ENCODE measurements at regions not wholly inside any gene's neighbourhood (a gene's known extent, or its start where the extent isn't known, plus 50 kb on each side); places are given as distances from the start of the nearest gene placed in this dataset.

DNA sequence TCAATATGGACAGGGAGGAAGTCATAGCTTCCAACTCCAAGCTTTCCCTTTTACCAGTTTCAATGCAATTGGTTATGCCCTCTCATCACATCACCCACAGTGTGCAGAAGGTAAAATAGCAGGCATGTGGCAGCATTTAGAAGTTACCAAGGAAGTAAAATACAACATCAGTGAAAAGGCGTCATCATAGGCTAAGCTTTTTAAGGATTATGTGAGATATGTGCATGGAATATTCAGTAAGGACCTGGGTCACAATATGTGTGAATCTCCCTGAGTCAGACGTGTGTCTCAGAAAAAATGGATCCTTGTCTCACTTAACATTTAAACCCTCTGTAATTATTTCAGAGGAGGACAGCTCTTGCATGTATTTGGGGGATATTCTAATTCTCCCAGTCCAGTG is 522.8 kb upstream of the POM121L12 start:
- DNase-seq (ENCODE audit: insufficient read length, low spot score), result no peak
- FAIRE-seq, result no peak
- TF ChIP-seq, protein P1, sequence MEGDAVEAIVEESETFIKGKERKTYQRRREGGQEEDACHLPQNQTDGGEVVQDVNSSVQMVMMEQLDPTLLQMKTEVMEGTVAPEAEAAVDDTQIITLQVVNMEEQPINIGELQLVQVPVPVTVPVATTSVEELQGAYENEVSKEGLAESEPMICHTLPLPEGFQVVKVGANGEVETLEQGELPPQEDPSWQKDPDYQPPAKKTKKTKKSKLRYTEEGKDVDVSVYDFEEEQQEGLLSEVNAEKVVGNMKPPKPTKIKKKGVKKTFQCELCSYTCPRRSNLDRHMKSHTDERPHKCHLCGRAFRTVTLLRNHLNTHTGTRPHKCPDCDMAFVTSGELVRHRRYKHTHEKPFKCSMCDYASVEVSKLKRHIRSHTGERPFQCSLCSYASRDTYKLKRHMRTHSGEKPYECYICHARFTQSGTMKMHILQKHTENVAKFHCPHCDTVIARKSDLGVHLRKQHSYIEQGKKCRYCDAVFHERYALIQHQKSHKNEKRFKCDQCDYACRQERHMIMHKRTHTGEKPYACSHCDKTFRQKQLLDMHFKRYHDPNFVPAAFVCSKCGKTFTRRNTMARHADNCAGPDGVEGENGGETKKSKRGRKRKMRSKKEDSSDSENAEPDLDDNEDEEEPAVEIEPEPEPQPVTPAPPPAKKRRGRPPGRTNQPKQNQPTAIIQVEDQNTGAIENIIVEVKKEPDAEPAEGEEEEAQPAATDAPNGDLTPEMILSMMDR (IDR thresholded peaks at IDR 0.05; ENCODE audit: insufficient read depth, missing control alignments), result no peak

DNA sequence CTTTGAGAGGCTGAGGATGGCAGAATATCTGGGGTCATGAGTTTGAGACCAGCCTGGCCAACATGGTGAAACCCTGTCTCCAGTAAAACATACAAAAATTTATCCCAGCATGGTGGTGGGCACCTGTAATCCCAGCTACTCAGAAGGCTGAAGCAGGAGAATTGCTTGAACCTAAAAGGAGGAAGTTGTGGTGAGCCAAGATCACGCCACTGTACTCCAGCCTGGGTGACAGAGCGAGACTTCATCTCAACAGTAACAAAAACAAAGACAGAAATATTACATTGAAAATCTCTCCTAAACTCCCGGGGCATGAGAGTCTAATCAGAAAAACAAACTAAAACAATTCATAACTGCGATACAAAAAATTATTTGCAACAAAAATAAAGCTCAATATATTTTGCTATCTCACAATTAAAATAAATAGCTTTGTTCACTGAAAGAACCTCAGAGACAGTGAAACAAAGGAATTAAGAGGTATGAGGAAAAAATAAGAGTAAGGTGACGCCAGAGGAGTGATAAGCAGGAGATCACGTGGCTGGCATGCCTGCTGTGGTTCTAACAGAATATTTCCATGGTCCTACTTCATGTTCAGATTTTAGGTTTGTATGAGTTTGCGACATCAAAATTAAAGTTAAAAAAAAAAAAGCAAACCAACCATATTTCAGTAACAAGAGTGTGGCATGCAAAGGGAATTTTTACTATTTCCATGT is 527.7 kb upstream of the POM121L12 start:
- FAIRE-seq, result no peak
- DNase-seq (ENCODE audit: insufficient read length, low spot score), result no peak
- TF ChIP-seq, protein P1 (IDR thresholded peaks at IDR 0.05; ENCODE audit: insufficient read depth, missing control alignments), result no peak

DNA sequence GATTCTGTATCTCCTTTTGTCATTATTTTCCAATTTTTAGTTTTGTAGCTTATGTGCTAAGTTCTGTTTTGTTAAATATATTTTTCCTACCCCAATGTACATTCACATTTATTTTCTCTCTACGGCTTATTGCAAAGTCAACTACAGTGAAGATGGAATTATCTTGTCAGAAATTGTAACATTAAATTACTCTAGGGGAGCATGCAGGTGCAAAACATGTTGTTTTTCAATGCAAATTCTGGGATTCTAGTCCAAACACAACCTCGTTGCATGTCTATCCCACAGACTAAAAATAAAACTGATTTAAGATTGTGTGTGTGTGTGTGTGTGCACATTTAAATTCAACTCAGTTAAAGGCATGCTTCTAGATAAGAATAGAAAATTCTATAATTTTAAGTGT is 529.1 kb upstream of the POM121L12 start:
- FAIRE-seq (no peak), DNase-seq (ENCODE audit: insufficient read length, low spot score) (no peak)
- TF ChIP-seq, protein P1 (IDR thresholded peaks at IDR 0.05; ENCODE audit: insufficient read depth, missing control alignments), result no peak

DNA sequence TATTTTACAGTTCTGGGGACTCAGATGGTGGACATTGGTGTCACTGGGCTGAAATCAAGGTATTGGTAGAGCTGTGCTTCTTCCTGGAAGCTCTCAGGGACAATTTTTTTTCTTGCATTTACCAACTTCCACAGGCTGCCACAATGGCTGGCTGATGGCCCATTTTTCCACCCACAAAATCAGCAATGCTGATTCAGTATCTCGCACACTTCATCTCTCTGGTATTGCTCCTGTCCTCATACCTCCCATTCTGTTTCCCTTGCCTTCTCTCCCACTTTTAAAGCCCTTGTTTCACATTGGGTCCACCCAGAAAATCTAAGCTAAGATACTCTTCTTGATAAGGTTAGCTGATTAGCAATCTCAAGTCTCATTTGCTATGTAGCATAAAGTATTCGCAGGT is 530.9 kb upstream of the POM121L12 start:
- FAIRE-seq (no peak), DNase-seq (ENCODE audit: insufficient read length, low spot score) (no peak)
- TF ChIP-seq, protein P1 (IDR thresholded peaks at IDR 0.05; ENCODE audit: insufficient read depth, missing control alignments), result no peak

DNA sequence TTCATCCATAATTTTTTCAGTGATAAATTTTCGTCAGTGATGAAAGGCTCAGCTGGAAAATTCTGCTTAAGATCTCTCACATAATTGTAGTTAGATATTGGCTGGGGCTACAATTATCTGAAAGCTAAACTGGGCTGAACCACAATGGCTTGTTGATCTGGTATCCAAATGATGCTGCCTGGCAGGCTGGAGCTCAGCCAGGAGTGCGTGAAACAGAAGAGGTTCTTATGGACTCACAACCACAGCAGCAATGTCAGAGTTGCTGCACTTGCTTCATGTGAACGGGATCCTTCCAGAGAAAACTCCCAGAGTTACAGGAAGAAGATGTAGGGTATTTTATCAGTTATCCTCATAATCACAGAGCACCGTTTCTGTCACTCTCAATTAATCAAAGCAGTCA is 533.2 kb upstream of the POM121L12 start:
- FAIRE-seq (no peak), DNase-seq (ENCODE audit: insufficient read length, low spot score) (no peak)
- TF ChIP-seq, protein P1 (IDR thresholded peaks at IDR 0.05; ENCODE audit: insufficient read depth, missing control alignments), result no peak

DNA sequence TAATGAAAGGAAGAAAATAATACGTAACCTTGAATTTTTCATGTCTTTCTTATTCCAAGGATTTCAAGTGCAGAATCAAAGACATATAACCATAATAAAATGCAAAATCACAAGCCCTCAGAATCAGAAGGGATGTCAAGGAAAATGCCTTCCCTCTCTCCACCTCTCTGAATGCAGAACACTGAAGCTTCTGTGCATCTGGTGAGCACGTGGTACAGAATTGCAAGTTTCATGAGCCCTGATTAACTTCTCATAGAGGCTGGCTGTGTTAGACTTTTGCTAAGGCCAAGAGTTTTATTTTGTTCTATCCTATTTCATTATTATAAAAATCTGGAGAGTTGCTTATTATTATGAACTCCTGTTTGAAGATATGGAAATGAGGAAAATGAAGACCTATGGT is 533.7 kb upstream of the POM121L12 start:
- TF ChIP-seq, protein P1 (IDR thresholded peaks at IDR 0.05; ENCODE audit: insufficient read depth, missing control alignments), result no peak
- DNase-seq (ENCODE audit: insufficient read length, low spot score) (no peak), FAIRE-seq (no peak)

DNA sequence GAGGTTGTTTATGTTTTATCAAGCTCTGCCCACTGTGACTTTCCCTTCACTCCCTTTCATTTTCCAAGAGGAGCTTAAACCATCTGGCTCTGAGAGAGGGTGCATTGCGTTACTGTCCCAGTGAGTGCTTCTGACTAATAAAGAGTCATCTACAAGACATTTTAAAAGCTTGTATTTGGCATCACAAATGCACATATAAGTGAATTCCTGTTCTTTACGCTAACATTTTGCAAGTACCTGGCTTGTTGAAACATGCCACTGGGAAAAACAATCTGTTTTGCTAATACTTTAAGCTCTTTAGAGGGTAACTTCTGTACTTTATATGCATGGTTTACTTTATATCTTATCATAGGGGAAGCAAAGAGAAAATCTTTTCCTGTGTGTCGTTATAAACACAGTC is 534.6 kb upstream of the POM121L12 start:
- TF ChIP-seq, protein P1 (IDR thresholded peaks at IDR 0.05; ENCODE audit: insufficient read depth, missing control alignments), result no peak
- FAIRE-seq, result peak; percentile 67

More for the DNA sequence above, 534.6 kb upstream of the POM121L12 start:
- no peak for DNase-seq (ENCODE audit: insufficient read length, low spot score)

Measured in D721Med (cell line).